22Rv1 (cell line): ENCODE measurements at regions not wholly inside any gene's neighbourhood (a gene's known extent, or its start where the extent isn't known, plus 50 kb on each side); places are given as distances from the start of the nearest gene placed in this dataset.

Source experiments
- H3K27ac ChIP-seq: fragments of 450-650 bp; 2 replicates; pipeline ENCODE4 v1.5.1; 2017
- CTCF ChIP-seq: fragments of 450-650 bp; IDR thresholded peaks from 2 replicates; pipeline ENCODE4 v1.5.1; 2017; ENCODE audit warnings: mild to moderate bottlenecking
- ZFX ChIP-seq: fragments of 450-650 bp; IDR thresholded peaks from 2 replicates; pipeline ENCODE4 v1.6.1; 2017; ENCODE audit warnings: antibody characterized with exemption, borderline replicate concordance

- TF ChIP-seq ZFX, result no peak
- H3K27ac ChIP-seq, result no peak overlapping the region
Measured at GRCh38 chr11:42596576-42597145, 715.1 kb upstream of the API5 start.

- no peak for TF ChIP-seq ZFX
- H3K27ac ChIP-seq, result no peak overlapping the region
Measured at GRCh38 chr11:42598341-42598740, 713.5 kb upstream of the API5 start.

- H3K27ac ChIP-seq, result no peak overlapping the region
- TF ChIP-seq ZFX (no peak), CTCF (no peak)
Measured at GRCh38 chr11:42620796-42621195, 691.0 kb upstream of the API5 start.

- no peak for TF ChIP-seq ZFX
- no peak for TF ChIP-seq CTCF
- peak overlapping the region; percentile 80 for H3K27ac ChIP-seq
Measured at GRCh38 chr11:42625757-42626665, 685.8 kb upstream of the API5 start.

- H3K27ac ChIP-seq, result no peak overlapping the region
- TF ChIP-seq CTCF, result peak; percentile 80
- no peak for TF ChIP-seq ZFX
Measured at GRCh38 chr11:42631220-42631843, 680.5 kb upstream of the API5 start.

GRCh38 chr11:42646959-42647358 is 664.8 kb upstream of the API5 start:
- no peak overlapping the region for H3K27ac ChIP-seq
- no peak for TF ChIP-seq ZFX
- TF ChIP-seq CTCF, result no peak

- TF ChIP-seq CTCF (no peak), ZFX (no peak)
- no peak overlapping the region for H3K27ac ChIP-seq
Measured at GRCh38 chr11:42647993-42648392, 663.8 kb upstream of the API5 start.

- TF ChIP-seq CTCF, result no peak
- no peak for TF ChIP-seq ZFX
- H3K27ac ChIP-seq, result no peak overlapping the region
Measured at GRCh38 chr11:42651621-42652020, 660.2 kb upstream of the API5 start.
